ENCODE measurements at regions not wholly inside any gene's neighbourhood (a gene's known extent, or its start where the extent isn't known, plus 50 kb on each side); places are given as distances from the start of the nearest gene placed in this dataset.

GRCh38 chr11:103625624-103625965, 410.8 kb upstream of the DDI1 start:
- no peak for DNase-seq (ENCODE audit: extremely low spot score, unreplicated experiment)
- Mint-ChIP-seq H3K4me3 (ENCODE audit: unreplicated experiment) (no peak overlapping the region), H3K27ac (ENCODE audit: unreplicated experiment) (peak overlapping the region; percentile 35), H3K4me1 (ENCODE audit: unreplicated experiment) (peaks cover 24% of the 10 kb centered on the region), H3K9me3 (ENCODE audit: unreplicated experiment) (no peaks in the 10 kb centered on the region), H3K27me3 (ENCODE audit: unreplicated experiment) (no peaks in the 10 kb centered on the region), H3K36me3 (ENCODE audit: unreplicated experiment) (no peaks in the 10 kb centered on the region)
- TF ChIP-seq CTCF (IDR thresholded peaks at IDR 0.05), result no peak

GRCh38 chr11:103628121-103628520, 408.3 kb upstream of the DDI1 start:
- H3K27ac Mint-ChIP-seq (ENCODE audit: unreplicated experiment), result no peak overlapping the region
- H3K9me3 Mint-ChIP-seq (ENCODE audit: unreplicated experiment), result no peaks in the 10 kb centered on the region
- H3K27me3 Mint-ChIP-seq (ENCODE audit: unreplicated experiment), result no peaks in the 10 kb centered on the region
- no peak for TF ChIP-seq CTCF (IDR thresholded peaks at IDR 0.05)
- no peaks in the 10 kb centered on the region for H3K36me3 Mint-ChIP-seq (ENCODE audit: unreplicated experiment)
- no peak overlapping the region for H3K4me3 Mint-ChIP-seq (ENCODE audit: unreplicated experiment)
- no peak for DNase-seq (ENCODE audit: extremely low spot score, unreplicated experiment)
- peaks cover 24% of the 10 kb centered on the region for H3K4me1 Mint-ChIP-seq (ENCODE audit: unreplicated experiment)

GRCh38 chr11:103631841-103632240, 404.6 kb upstream of the DDI1 start:
- no peak for DNase-seq (ENCODE audit: extremely low spot score, unreplicated experiment)
- H3K27me3 Mint-ChIP-seq (ENCODE audit: unreplicated experiment), result no peaks in the 10 kb centered on the region
- H3K4me3 Mint-ChIP-seq (ENCODE audit: unreplicated experiment), result no peak overlapping the region
- no peaks in the 10 kb centered on the region for H3K36me3 Mint-ChIP-seq (ENCODE audit: unreplicated experiment)
- H3K27ac Mint-ChIP-seq (ENCODE audit: unreplicated experiment), result no peak overlapping the region
- H3K9me3 Mint-ChIP-seq (ENCODE audit: unreplicated experiment), result no peaks in the 10 kb centered on the region
- TF ChIP-seq CTCF (IDR thresholded peaks at IDR 0.05), result no peak
- peaks cover 17% of the 10 kb centered on the region for H3K4me1 Mint-ChIP-seq (ENCODE audit: unreplicated experiment)

- Mint-ChIP-seq H3K27ac (ENCODE audit: unreplicated experiment) (no peak overlapping the region), H3K4me3 (ENCODE audit: unreplicated experiment) (no peak overlapping the region), H3K4me1 (ENCODE audit: unreplicated experiment) (peaks cover 20% of the 10 kb centered on the region), H3K36me3 (ENCODE audit: unreplicated experiment) (no peaks in the 10 kb centered on the region), H3K27me3 (ENCODE audit: unreplicated experiment) (no peaks in the 10 kb centered on the region), H3K9me3 (ENCODE audit: unreplicated experiment) (no peaks in the 10 kb centered on the region)
- no peak for TF ChIP-seq CTCF (IDR thresholded peaks at IDR 0.05)
- no peak for DNase-seq (ENCODE audit: extremely low spot score, unreplicated experiment)
These were observed 403.2 kb upstream of the DDI1 start for GRCh38 chr11:103633068-103633788.

GRCh38 chr11:103633819-103634590, 402.4 kb upstream of the DDI1 start:
- Mint-ChIP-seq H3K36me3 (ENCODE audit: unreplicated experiment) (no peaks in the 10 kb centered on the region), H3K27ac (ENCODE audit: unreplicated experiment) (no peak overlapping the region), H3K4me3 (ENCODE audit: unreplicated experiment) (no peak overlapping the region), H3K4me1 (ENCODE audit: unreplicated experiment) (peaks cover 22% of the 10 kb centered on the region), H3K27me3 (ENCODE audit: unreplicated experiment) (no peaks in the 10 kb centered on the region), H3K9me3 (ENCODE audit: unreplicated experiment) (no peaks in the 10 kb centered on the region)
- no peak for TF ChIP-seq CTCF (IDR thresholded peaks at IDR 0.05)
- DNase-seq (ENCODE audit: extremely low spot score, unreplicated experiment), result no peak

Measured in osteocyte (in vitro differentiated cells).